Renal cortex interstitium (tissue), 11 donors: ENCODE measurements at regions not wholly inside any gene's neighbourhood (a gene's known extent, or its start where the extent isn't known, plus 50 kb on each side); places are given as distances from the start of the nearest gene placed in this dataset.

Experiments used
- DNase-seq, 11 donors: peaks; one replicate each; pipeline ENCODE4 v3.0.0-alpha.2; 2013; ENCODE audit warnings: low read depth in 9 of 11, low spot score in 4 of 11; ENCODE audit errors: extremely low read depth in 1 of 11

GRCh38 chr14:49527221-49527620 lies 59.0 kb downstream of the RPS29 start:
- no peak for DNase-seq

GRCh38 chr14:49526101-49526500 lies 60.1 kb downstream of the RPS29 start:
- DNase-seq, result no peak

- DNase-seq, result no peak
Measured at GRCh38 chr14:49516286-49516685, 69.9 kb downstream of the RPS29 start.

DNA sequence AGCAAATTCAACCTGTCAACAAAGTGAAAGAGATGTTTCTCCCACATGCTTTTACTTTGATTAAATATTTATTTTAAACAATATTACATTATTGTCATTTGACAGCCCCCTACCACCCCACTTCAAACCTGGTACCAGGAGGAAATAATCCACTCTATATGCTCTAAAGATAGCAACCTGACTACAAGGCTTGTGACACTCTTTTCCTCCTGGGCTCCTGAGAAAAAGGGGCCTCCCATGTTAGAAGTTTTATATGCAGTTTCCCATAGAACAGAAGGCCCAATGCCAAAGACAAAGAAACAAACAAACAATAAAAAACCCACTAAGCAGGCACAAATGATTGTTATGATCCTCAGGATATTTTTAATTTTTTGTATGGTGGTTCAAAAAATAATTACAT lies 73.6 kb downstream of the RPS29 start:
- DNase-seq, result no peak

GRCh38 chr14:49512147-49512551 lies 74.0 kb downstream of the RPS29 start:
- no peak for DNase-seq

GRCh38 chr14:49508124-49508523 lies 78.1 kb downstream of the RPS29 start:
- DNase-seq, result no peak

DNA sequence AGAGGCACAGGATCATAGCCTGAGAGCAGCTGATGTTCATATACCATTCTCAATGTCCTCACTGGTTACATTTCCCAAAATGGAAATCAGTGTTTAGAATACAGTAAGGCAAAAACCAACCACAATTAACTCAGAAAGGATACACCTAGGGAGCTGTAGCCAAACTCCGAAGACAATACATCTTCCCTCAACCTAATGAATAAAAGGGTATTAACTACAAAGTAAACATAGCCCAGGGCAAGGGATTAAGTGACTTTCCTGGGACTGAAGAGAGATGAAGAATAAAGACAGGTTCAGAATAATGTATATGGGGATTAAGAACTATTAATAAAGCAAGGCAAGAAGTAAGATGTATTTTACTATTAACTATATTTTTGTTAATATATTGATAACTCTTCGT lies 79.5 kb downstream of the RPS29 start:
- DNase-seq, result no peak

DNA sequence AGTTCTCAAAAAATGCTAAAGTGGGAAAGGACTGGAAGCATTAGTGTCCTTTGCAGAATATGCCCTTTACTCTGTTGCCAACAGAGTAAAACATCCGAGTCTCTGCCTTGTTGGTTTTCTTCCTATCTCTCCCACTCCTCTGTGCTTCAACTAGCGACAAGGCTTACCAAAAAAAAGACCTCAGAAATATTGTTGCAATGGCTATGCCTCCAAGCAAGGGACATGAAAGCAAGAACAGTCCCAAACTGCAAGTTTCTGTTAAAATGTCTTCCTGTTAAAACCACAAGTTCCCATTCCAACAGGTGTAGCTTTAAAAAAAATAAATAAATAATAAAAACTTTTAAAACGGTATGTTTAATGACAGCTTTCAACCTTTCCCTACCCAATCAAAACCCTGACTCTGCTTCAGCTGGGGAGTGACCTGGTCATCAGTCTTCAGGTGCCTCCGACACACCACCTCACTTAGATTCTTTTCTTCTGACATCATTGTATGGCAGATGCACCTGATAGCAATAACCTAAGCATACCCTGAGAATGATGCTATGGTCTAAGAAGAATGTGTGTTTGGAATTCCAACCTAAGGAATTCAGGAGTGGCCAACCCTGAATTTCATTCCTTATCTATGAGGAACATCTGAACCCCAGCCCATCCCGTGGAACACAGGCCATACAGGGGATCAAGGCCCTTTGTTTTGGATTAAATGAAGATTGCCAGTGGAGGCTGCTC lies 81.0 kb downstream of the RPS29 start:
- DNase-seq, result no peak

DNA sequence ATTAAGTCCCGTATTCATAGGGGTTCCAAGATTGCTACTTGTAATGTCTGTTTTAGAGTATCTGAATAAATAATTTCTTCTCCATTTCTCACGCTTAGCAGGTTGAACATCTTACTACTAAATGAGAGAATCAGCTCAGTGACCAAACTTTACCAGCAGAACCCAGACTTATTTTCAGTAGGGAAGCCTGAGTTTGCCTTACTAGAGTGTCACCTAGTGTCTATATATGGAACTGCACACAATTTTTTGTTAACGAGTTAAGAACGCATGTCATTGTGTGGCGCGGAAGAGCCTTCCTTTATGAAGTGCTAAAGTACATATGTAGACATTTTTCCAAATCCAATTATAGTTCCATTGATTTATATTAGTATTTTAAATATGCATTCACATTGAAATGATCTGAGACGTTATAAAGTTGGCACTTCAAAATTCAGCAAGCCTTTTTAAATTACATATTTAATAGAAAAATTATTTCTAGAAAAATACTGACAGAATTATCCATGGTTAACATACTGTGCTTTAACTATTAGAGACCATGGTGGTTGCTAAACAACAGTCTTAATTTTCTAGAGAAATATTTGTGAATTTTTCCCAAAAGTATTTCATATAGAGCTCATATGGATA lies 88.3 kb downstream of the RPS29 start:
- peak; percentile 31 to 75 (median 61) for DNase-seq

GRCh38 chr14:49497267-49497666 lies 88.9 kb downstream of the RPS29 start:
- DNase-seq, result no peak

DNA sequence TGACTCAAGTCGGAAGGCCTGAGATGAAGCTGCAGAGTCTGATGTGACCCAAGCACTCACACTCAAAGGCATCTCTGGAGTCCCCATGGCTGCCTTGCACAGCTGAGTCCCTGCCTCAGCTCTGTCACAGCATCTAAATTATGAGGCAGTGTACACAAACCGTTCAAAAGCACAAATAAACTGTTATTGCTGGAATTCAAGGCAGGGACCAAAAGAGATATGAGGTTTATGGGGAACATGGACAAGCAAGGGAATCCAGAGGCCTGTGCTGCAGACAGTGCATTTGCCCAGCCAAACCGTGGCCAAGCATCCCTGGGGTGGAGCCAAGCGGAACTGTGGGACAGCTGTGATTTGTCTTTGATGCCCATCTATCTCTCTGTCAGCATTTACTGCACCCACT lies 91.3 kb downstream of the RPS29 start:
- no peak for DNase-seq

GRCh38 chr14:49493557-49493956 lies 92.6 kb downstream of the RPS29 start:
- no peak for DNase-seq

DNA sequence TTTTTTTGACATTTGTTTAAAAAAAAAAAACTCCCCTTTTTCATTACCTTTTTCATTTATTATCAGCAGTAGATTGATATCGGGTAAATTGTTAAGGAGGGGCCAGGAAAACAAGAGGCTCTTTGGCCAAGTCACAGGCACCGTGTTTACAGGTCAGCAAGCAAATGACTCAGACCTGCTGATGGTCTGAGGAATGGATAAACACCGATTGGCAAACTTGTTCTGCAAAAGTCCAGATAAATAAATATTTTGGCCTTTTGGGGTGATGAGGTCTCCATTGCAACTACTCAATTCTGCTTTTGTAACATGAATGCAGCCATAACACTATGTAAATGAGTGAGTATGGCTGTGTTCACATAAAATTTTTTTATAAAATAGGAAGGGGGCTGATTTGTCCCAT lies 94.0 kb downstream of the RPS29 start:
- DNase-seq, result no peak

- DNase-seq, result no peak
Measured at GRCh38 chr14:49489341-49489740, 96.8 kb downstream of the RPS29 start.

- no peak for DNase-seq
Measured at GRCh38 chr14:49487238-49487637, 98.9 kb downstream of the RPS29 start.

DNA sequence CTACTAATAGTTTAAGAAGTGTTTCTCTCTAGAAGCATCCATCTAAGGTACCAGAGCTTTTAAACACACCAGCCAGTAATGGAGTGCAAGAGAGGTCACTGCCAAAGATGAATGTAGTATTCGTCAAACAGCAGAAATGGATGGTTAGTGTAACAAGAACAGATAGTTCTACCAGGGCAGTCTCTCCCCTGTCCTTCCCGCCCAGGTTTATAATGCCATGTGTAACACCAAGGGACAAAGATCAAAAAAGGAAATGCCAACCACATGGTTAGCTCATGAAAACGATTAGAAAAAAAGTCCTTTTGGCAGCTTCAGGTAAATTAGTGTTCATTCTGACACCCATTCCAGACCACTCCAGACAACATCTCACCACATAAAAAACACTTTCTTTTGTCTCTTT lies 100.9 kb downstream of the RPS29 start:
- no peak for DNase-seq

GRCh38 chr14:49484180-49484579 lies 102.0 kb downstream of the RPS29 start:
- DNase-seq, result no peak

- DNase-seq, result no peak
Measured at GRCh38 chr14:49483268-49483667, 102.9 kb downstream of the RPS29 start.

DNA sequence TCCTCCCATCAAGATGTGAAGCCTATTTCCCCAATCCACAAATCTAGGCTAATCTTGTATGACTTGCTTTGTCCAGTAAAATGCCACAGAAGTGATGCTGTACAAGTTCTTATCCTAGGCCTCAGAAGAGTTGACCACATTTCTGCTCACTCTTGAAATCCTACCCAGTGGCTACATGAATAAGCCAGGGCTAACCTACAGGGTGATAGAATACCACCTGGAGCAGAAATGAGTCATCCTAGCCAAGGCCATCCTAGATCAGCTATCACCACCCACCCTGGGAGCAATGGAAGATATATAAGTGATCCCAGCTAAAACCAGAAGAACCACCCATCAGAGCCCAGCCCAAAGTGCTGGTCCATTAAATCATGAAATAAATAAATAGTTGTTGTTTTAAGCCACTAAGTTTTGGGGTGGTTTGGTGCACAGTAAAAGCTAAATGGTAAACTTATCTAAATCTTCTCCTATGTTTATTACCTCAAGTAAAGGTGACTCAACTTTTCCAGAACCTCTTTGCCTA lies 105.1 kb downstream of the RPS29 start:
- DNase-seq, result no peak

- DNase-seq, result no peak
Measured at GRCh38 chr14:49480053-49480760, 106.0 kb downstream of the RPS29 start.
